ENCODE measurements at regions not wholly inside any gene's neighbourhood (a gene's known extent, or its start where the extent isn't known, plus 50 kb on each side); places are given as distances from the start of the nearest gene placed in this dataset.

DNA sequence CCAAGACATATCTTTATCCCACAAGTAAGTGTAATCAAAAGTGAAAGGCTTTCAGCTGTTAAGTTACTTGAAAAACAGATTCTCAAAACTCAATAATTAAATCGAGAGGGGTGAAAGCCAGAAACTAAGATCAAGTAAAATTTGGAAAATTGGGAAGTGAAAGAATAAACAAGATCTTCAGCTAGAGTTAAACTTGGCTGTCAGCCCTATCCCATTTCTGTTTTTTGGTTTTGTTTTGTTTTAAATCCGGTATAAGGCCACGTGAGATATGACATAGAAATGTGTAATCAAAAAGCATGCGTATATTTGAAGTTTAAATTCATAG, 856.8 kb downstream of the STIM2 start:
- no peak overlapping the region for H3K4me3 ChIP-seq (replicated peaks in 1 of 4; ENCODE audit: control extremely low read depth in 1 of 4, insufficient read depth in 1 of 4, low read depth in 3 of 4, low read length in 4 of 4)
- no peak overlapping the region for H3K27ac ChIP-seq (ENCODE audit: insufficient read depth, low read length)
- no peaks in the 10 kb centered on the region for H4K20me1 ChIP-seq (ENCODE audit: control insufficient read depth, extremely low read depth, insufficient read depth, low read length)
- no peak overlapping the region for H2AFZ ChIP-seq (ENCODE audit: low read length)
- no peaks in the 10 kb centered on the region for H3K27me3 ChIP-seq (ENCODE audit: control insufficient read depth, insufficient read depth, low read length)
- H3K36me3 ChIP-seq (ENCODE audit: control insufficient read depth, insufficient read depth, low read length), result no peaks in the 10 kb centered on the region
- H3K9ac ChIP-seq (ENCODE audit: insufficient read depth, low read length), result no peak overlapping the region
- H3K4me1 ChIP-seq (ENCODE audit: control insufficient read depth, extremely low read depth, insufficient read depth, low read length), result no peaks in the 10 kb centered on the region
- no peak for DNase-seq (ENCODE audit: low read depth in 2 of 2)
- no peak overlapping the region for H3K4me2 ChIP-seq (ENCODE audit: extremely low read depth, insufficient read depth, low read length)
- no peaks in the 10 kb centered on the region for H3K9me3 ChIP-seq (ENCODE audit: control insufficient read depth, insufficient read depth, low read depth, low read length)
- TF ChIP-seq, protein P1, sequence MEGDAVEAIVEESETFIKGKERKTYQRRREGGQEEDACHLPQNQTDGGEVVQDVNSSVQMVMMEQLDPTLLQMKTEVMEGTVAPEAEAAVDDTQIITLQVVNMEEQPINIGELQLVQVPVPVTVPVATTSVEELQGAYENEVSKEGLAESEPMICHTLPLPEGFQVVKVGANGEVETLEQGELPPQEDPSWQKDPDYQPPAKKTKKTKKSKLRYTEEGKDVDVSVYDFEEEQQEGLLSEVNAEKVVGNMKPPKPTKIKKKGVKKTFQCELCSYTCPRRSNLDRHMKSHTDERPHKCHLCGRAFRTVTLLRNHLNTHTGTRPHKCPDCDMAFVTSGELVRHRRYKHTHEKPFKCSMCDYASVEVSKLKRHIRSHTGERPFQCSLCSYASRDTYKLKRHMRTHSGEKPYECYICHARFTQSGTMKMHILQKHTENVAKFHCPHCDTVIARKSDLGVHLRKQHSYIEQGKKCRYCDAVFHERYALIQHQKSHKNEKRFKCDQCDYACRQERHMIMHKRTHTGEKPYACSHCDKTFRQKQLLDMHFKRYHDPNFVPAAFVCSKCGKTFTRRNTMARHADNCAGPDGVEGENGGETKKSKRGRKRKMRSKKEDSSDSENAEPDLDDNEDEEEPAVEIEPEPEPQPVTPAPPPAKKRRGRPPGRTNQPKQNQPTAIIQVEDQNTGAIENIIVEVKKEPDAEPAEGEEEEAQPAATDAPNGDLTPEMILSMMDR (conservative IDR thresholded peaks at IDR 0.05 in 1 of 2, IDR thresholded peaks at IDR 0.05 in 1 of 2; ENCODE audit: low read depth in 1 of 2, low read length in 2 of 2), result no peak
- no peak for TF ChIP-seq EZH2 (IDR thresholded peaks at IDR 0.05; ENCODE audit: low read length, missing control alignments)
- no peaks in the 10 kb centered on the region for H3K79me2 ChIP-seq (ENCODE audit: control insufficient read depth, insufficient read depth, low read length)

DNA sequence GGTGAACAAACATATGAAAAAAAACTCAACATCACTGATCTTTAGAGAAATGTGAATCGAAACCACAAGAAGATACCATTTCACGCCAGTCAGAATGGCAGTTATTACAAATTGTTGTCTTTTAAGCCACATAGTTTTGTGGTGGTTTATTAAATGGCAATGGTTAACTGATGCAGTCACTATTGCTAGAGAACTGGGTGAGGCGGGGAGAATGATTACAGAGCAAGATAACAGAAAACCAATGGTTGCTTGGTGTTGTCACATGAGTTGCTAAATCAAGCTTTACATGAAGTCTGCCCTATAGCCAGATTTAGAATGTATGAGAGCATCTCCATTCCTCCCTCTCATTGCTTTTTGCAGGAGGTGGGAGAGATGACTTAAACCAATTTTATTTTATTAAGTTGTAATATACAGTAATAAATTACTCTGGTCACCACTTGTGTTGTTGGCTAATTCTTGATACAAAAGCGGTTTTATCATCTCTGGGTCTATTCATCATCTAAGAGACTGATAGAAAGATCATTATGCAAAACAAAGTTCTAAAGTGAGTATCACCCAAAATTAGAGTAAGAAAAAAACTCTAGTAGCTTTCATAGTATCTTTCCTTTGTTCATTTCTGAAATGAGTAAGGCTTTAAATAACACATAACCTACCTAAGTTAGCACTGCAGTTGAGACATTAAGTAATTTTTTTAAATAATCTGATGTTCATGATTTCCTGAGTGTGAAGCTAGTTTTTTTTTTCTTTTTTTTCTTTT, 859.5 kb downstream of the STIM2 start:
- no peak overlapping the region for H3K9ac ChIP-seq (ENCODE audit: insufficient read depth, low read length)
- no peak overlapping the region for H3K27ac ChIP-seq (ENCODE audit: insufficient read depth, low read length)
- no peak overlapping the region for H3K4me3 ChIP-seq (replicated peaks in 1 of 4; ENCODE audit: control extremely low read depth in 1 of 4, insufficient read depth in 1 of 4, low read depth in 3 of 4, low read length in 4 of 4)
- H3K4me2 ChIP-seq (ENCODE audit: extremely low read depth, insufficient read depth, low read length), result no peak overlapping the region
- H3K27me3 ChIP-seq (ENCODE audit: control insufficient read depth, insufficient read depth, low read length), result no peaks in the 10 kb centered on the region
- no peaks in the 10 kb centered on the region for H3K9me3 ChIP-seq (ENCODE audit: control insufficient read depth, insufficient read depth, low read depth, low read length)
- no peaks in the 10 kb centered on the region for H3K36me3 ChIP-seq (ENCODE audit: control insufficient read depth, insufficient read depth, low read length)
- no peak overlapping the region for H2AFZ ChIP-seq (ENCODE audit: low read length)
- H3K4me1 ChIP-seq (ENCODE audit: control insufficient read depth, extremely low read depth, insufficient read depth, low read length), result no peaks in the 10 kb centered on the region
- TF ChIP-seq, protein P1 (conservative IDR thresholded peaks at IDR 0.05 in 1 of 2, IDR thresholded peaks at IDR 0.05 in 1 of 2; ENCODE audit: low read depth in 1 of 2, low read length in 2 of 2), result no peak
- TF ChIP-seq EZH2 (IDR thresholded peaks at IDR 0.05; ENCODE audit: low read length, missing control alignments), result no peak
- H3K79me2 ChIP-seq (ENCODE audit: control insufficient read depth, insufficient read depth, low read length), result no peaks in the 10 kb centered on the region
- no peaks in the 10 kb centered on the region for H4K20me1 ChIP-seq (ENCODE audit: control insufficient read depth, extremely low read depth, insufficient read depth, low read length)
- no peak for DNase-seq (ENCODE audit: low read depth in 2 of 2)

DNA sequence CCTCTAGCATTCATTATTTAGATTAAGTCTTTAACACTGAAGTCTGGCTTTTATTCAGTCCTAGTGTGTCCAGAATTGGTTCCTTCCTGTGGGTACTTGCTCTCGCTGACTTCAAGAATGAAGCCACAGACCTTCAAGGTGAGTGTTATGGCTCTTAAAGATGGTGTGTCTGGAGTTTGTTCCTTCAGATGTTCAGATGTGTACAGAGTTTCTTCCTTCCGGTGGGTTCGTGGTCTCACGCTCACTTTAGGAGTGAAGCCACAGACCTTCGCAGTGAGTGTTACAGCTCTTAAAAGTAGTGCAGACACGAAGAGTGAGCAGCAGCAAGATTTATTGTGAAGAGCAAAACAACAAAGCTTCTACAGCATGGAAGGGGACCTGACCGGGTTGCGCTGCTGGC, 860.6 kb downstream of the STIM2 start:
- H3K27ac ChIP-seq (ENCODE audit: insufficient read depth, low read length), result no peak overlapping the region
- no peak overlapping the region for H3K9ac ChIP-seq (ENCODE audit: insufficient read depth, low read length)
- H3K4me2 ChIP-seq (ENCODE audit: extremely low read depth, insufficient read depth, low read length), result no peak overlapping the region
- no peaks in the 10 kb centered on the region for H3K9me3 ChIP-seq (ENCODE audit: control insufficient read depth, insufficient read depth, low read depth, low read length)
- no peak overlapping the region for H2AFZ ChIP-seq (ENCODE audit: low read length)
- H3K79me2 ChIP-seq (ENCODE audit: control insufficient read depth, insufficient read depth, low read length), result no peaks in the 10 kb centered on the region
- H3K36me3 ChIP-seq (ENCODE audit: control insufficient read depth, insufficient read depth, low read length), result no peaks in the 10 kb centered on the region
- no peaks in the 10 kb centered on the region for H4K20me1 ChIP-seq (ENCODE audit: control insufficient read depth, extremely low read depth, insufficient read depth, low read length)
- DNase-seq (ENCODE audit: low read depth in 2 of 2), result no peak
- H3K27me3 ChIP-seq (ENCODE audit: control insufficient read depth, insufficient read depth, low read length), result no peaks in the 10 kb centered on the region
- H3K4me1 ChIP-seq (ENCODE audit: control insufficient read depth, extremely low read depth, insufficient read depth, low read length), result no peaks in the 10 kb centered on the region
- no peak overlapping the region for H3K4me3 ChIP-seq (replicated peaks in 1 of 4; ENCODE audit: control extremely low read depth in 1 of 4, insufficient read depth in 1 of 4, low read depth in 3 of 4, low read length in 4 of 4)
- no peak for TF ChIP-seq EZH2 (IDR thresholded peaks at IDR 0.05; ENCODE audit: low read length, missing control alignments)
- TF ChIP-seq, protein P1 (conservative IDR thresholded peaks at IDR 0.05 in 1 of 2, IDR thresholded peaks at IDR 0.05 in 1 of 2; ENCODE audit: low read depth in 1 of 2, low read length in 2 of 2), result no peak

Data from fibroblast of lung (primary cell).